ENCODE measurements at regions not wholly inside any gene's neighbourhood (a gene's known extent, or its start where the extent isn't known, plus 50 kb on each side); places are given as distances from the start of the nearest gene placed in this dataset.
"Not testable (repeated sequence)": the region's sequence is repeated elsewhere in the genome, so short reads cannot be mapped to it uniquely, and the experiment has no call there.

DNA sequence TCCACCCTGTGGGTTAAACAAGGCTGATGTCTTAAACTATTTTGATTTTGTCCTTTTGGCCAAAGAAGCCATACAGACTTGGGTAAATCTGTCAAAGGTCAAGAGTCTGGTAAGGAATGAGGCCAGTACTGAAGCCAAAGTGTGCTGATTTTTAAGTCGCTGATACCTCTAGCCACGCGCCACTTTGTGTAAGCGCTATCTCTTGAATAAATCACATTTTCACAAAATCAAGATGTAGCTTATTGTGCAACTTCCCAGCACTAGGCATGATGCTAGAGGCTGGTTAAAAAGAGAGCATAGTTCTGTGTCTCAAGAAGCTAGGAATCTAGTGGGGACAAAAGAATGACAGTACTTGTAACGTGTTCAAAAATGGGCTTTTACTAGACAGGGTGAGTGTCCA, 510.6 kb upstream of the RAB6C start:
- no peak for DNase-seq (ENCODE audit: low read depth)

DNA sequence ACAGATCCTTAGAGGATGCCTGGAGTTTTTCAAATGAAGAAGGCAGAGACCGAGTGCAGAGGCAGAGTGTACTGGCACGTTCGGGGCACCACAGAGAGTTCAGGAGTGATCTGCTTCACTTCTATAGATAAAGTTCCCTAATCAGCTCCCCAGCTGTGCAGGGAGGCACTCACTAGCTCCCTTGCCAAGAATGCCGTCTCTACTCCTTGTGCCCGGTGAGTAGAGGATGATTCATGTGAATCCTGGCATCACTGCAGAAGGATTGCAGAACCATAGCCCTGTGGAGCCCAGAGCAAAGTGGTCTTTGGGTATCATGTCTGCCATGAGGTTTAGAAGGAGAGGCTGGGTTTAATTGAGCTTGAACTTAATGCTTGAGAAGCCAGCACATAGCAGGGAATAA, 510.1 kb upstream of the RAB6C start:
- DNase-seq (ENCODE audit: low read depth) = no peak

- DNase-seq (ENCODE audit: low read depth) = no peak
These were observed 509.6 kb upstream of the RAB6C start for GRCh38 chr2:129469871-129470270.

GRCh38 chr2:129478902-129479517, 500.5 kb upstream of the RAB6C start:
- DNase-seq (ENCODE audit: low read depth) = no peak

DNA sequence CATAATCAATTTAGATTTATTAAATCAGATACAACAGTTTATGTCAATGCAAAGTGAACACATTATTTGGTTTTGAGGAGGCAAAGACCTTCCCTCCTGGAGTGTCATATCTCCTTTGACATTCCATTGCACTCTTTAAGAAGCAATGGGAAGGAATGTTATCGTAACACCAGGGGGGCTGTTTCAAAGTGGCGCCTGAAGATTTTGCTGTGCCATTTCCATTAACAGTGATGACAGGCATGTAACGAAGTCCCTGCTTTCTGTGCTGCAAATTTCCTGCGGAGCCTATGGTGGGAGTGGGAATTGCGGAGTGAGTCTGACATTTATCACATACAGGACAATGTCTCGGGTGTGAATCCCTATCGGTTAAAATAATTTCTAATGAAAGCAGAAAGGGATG, 499.6 kb upstream of the RAB6C start:
- no peak for DNase-seq (ENCODE audit: low read depth)

DNA sequence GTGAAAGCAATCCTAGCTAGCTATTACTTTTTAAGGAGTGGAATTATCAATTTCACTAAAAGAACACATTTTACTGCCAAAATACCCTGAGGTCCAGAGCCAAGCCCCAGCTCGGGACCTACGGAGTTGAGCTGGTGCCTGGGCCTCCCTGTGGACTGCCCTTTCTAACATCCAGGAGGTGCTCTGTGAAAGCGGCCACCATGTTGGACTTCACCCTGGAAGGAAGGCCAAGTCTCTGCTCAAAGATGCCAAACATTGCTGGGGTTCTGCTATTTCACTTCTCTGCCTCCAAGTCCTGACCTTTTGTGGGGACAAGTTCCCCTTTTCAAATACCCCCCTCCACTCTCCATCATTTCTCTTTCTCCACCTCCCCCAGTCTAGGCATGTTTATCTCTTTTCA, 498.7 kb upstream of the RAB6C start:
- no peak for DNase-seq (ENCODE audit: low read depth)

- no peak for DNase-seq (ENCODE audit: low read depth)
These were observed 497.9 kb upstream of the RAB6C start for GRCh38 chr2:129481306-129482219.

- DNase-seq (ENCODE audit: low read depth) = no peak
These were observed 496.8 kb upstream of the RAB6C start for GRCh38 chr2:129482626-129483025.

DNA sequence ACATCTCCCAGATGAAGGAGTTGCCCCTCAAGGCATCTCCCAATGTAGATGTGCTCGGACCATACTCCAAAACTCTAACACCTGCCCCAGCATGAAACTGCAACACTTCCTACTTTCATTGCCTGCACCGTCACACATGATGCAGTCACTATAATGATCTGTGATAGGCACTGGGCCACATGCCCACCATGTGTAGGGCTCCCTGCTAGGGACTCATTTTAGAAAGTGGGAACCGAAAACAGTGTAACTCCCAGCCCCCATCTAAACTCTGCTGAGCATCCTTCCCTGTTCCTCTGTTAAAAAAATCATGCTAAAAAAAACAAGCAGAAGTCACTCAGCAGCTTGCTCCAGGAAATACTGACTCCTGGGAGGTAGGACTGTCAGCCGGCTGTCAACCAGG, 496.1 kb upstream of the RAB6C start:
- no peak for DNase-seq (ENCODE audit: low read depth)

- DNase-seq (ENCODE audit: low read depth) = no peak
These were observed 494.2 kb upstream of the RAB6C start for GRCh38 chr2:129484999-129485897.

DNA sequence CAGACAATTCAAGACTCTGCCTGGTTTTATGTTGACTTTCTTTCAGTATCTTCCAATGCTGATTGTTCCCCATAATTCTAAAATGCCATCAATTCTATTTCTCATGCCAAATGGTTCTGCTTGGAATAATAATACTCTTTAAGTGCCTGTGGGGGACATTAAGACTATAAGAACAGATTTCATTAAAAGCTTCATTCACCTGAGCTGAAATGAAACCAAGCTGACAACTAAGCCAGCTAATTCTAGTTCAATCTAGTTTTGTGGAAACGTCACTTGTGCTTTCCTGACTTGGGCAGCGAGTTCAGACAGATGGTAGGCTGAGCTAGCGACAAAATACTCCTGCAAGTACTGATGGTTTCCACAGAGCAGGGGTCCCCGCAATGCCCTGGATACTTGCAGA, 491.1 kb upstream of the RAB6C start:
- no peak for DNase-seq (ENCODE audit: low read depth)

GRCh38 chr2:129490641-129491040, 488.8 kb upstream of the RAB6C start:
- DNase-seq (ENCODE audit: low read depth) = no peak

DNA sequence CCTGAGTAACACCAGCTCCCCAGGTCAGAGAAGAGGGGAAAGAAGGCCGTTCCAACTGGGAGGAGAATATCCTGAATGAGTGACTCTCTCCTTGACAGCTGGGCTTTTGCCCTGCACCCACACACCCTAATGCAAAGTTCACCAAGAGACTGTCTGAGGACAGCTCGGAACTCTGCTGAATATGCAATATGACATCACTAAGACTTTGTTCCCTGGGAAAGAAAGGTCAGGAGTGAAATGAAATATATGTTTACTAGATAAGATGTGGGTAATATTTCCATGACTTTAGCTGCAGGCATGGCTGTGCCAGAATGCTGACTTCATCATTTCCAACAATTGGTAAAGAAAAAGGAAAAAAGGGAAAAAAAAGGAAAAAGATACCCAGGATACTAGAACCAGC, 488.2 kb upstream of the RAB6C start:
- DNase-seq (ENCODE audit: low read depth) = no peak

DNA sequence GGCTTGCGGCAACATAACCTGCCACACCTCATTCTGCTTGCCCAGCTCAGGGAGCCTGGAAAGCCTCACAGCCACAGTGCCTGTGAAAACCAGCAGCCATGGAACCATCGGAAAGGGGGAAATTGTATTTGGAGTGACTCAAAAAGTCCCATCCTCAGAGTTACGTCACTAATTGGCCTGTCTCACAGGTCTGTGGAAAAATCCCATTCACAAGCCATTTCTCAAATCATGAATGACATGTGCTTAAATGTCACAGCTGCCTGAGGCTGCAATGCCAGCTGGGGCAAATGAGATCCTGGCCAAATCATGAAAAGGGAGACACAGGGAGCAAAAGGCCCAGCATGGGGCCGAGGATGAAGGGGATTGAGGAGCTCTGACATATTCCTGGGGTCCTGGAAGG, 486.9 kb upstream of the RAB6C start:
- no peak for DNase-seq (ENCODE audit: low read depth)

- no peak for DNase-seq (ENCODE audit: low read depth)
These were observed 479.7 kb upstream of the RAB6C start for GRCh38 chr2:129499747-129500146.

GRCh38 chr2:129502781-129503180, 476.7 kb upstream of the RAB6C start:
- no peak for DNase-seq (ENCODE audit: low read depth)

DNA sequence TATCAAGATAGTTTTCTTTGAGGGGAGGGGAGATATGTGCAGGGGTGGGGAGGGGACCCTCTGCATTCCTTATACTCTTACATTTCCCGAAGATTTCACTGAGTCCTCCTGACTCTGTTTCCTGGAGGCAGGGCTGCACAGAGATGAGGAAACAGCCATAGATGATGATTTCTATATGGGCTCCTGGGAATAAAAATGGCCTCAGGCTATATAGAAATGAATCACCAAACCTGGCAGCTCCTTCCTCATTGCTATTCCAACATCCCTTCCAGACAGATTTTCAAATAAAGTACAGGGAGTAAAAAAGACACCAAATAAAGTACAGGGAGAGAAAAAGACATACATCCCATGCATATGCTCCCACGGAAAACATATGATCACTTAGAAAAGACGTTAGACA, 474.8 kb upstream of the RAB6C start:
- no peak for DNase-seq (ENCODE audit: low read depth)

GRCh38 chr2:129518937-129519336, 460.5 kb upstream of the RAB6C start:
- DNase-seq (ENCODE audit: low read depth) = no peak

- not testable (repeated sequence) for DNase-seq (ENCODE audit: low read depth)
These were observed 447.3 kb upstream of the RAB6C start for GRCh38 chr2:129532158-129532557.

DNA sequence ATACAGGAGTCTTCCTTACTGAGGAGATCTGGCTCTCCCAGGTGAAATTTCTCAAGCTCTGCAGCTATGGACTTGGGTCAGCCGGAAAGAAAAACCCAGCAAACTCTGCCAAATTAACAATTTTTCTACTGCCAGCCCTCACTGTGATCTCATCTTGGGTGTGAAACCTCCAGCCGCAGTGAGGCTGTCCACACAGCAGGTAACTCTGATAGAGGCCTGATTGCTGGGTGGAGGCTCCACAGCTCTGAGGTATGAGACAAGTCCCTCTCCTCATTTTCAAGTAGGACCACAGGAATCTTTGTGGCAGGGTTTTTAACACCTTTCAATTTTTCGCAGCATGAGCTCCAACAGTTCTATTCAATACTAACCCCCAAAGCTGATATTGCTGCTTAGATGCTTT, 430.6 kb upstream of the RAB6C start:
- DNase-seq (ENCODE audit: low read depth) = no peak

DNA sequence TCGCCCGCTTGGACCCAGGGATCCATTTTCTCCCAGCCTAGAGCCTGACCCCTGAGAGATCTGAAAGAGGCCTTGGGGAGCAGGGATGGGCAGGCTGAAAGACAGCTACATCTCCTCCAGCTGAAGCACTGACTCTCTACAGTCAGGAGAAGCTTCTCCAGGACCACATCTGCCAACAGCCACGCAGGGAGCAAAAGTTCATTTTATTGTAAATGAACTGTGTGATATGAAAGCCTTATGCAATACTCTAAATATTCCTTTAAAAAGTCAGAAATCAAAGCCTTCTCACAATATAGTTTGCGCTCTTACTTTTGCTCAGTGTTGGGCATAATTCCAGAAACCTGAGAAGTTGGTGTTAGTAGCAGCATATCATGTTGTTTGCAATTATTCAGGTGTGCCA, 428.9 kb upstream of the RAB6C start:
- no peak for DNase-seq (ENCODE audit: low read depth)

- DNase-seq (ENCODE audit: low read depth) = no peak
These were observed 425.1 kb upstream of the RAB6C start for GRCh38 chr2:129554373-129554772.

DNA sequence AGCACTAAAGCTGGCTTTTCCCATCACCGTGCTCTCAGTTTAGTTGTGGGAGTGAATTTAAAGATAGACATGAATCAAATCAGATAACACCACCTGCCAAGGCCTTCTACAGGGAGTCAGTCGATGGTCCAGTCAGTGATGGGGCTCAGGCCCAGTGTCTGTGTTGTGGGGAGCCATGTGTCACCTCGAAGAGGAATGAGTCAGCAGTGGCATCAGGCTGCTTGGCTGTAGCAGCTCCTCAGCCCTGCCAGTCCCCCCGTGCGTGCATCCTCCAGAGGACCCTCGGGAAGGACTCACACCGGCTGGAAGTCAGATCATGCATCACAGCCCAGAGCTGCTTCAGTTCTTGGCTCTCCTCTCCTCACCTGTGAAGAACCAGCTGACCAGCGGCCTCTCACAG, 420.4 kb upstream of the RAB6C start:
- no peak for DNase-seq (ENCODE audit: low read depth)

Measured in stimulated activated CD8-positive, alpha-beta memory T cell treated with anti-CD3 and anti-CD28 coated beads, Interleukin-12 subunit alpha, Interleukin-12 subunit beta, amount 100 ng/mL, for 1 hour (primary cell).